ENCODE measurements at regions not wholly inside any gene's neighbourhood (a gene's known extent, or its start where the extent isn't known, plus 50 kb on each side); places are given as distances from the start of the nearest gene placed in this dataset.
"Not testable (repeated sequence)": the region's sequence is repeated elsewhere in the genome, so short reads cannot be mapped to it uniquely, and the experiment has no call there.

GRCh38 chr18:65671621-65672415, 79.0 kb upstream of the CDH7 start:
- WGBS, 4 donors, result 84 to 90% (median 85%) methylated on average over 14 to 17 of the region's 17 CpGs
- no peak for TF ChIP-seq CTCF (IDR thresholded peaks at IDR 0.05)
- no peak for TF ChIP-seq POLR2A (IDR thresholded peaks at IDR 0.05)
- intact Hi-C loops (cut with DNase I), result no loop called here

GRCh38 chr18:65670145-65670544, 80.7 kb upstream of the CDH7 start:
- H3K36me3 ChIP-seq (replicated peaks in 1 of 2); H3K4me1 ChIP-seq (replicated peaks in 1 of 2); H3K4me3 ChIP-seq; H3K27me3 ChIP-seq; H3K27ac ChIP-seq; intact Hi-C loops (cut with DNase I); H3K9me3 ChIP-seq (replicated peaks in 1 of 3); DNase-seq: not testable (repeated sequence)
- WGBS, 4 donors, result 74 to 88% (median 80%) methylated on average over 3 of the region's 3 CpGs

More at GRCh38 chr18:65671621-65672415, 79.0 kb upstream of the CDH7 start:
- Histone ChIP-seq H3K36me3 (replicated peaks in 1 of 2) (no peaks in the 10 kb centered on the region), H3K9me3 (replicated peaks in 1 of 3) (no peaks in the 10 kb centered on the region), H3K4me3 (no peak overlapping the region), H3K27ac (no peak overlapping the region), H3K4me1 (replicated peaks in 1 of 2) (no peaks in the 10 kb centered on the region), H3K27me3 (no peaks in the 10 kb centered on the region)
- no peak for DNase-seq

- Histone ChIP-seq H3K4me3 (no peak overlapping the region), H3K27ac (no peak overlapping the region), H3K36me3 (replicated peaks in 1 of 2) (no peaks in the 10 kb centered on the region), H3K9me3 (replicated peaks in 1 of 3) (no peaks in the 10 kb centered on the region), H3K27me3 (no peaks in the 10 kb centered on the region), H3K4me1 (replicated peaks in 1 of 2) (no peaks in the 10 kb centered on the region)
- no peak for DNase-seq
- WGBS, 4 donors, result 28 to 54% (median 47%) methylated on average over 1 of the region's 1 CpG
- intact Hi-C loops (cut with DNase I), result no loop called here
- TF ChIP-seq POLR2A (IDR thresholded peaks at IDR 0.05) (no peak), CTCF (IDR thresholded peaks at IDR 0.05) (no peak)
These were observed 89.4 kb upstream of the CDH7 start for GRCh38 chr18:65661391-65661790.

- WGBS, 4 donors, result 75 to 100% (median 92%) methylated on average over 1 of the region's 1 CpG
These were observed 90.9 kb upstream of the CDH7 start for GRCh38 chr18:65659912-65660311.

More at GRCh38 chr18:65659912-65660311, 90.9 kb upstream of the CDH7 start:
- no peak overlapping the region for H3K27ac ChIP-seq
- no peaks in the 10 kb centered on the region for H3K36me3 ChIP-seq (replicated peaks in 1 of 2)
- no peak overlapping the region for H3K4me3 ChIP-seq
- no peak for TF ChIP-seq CTCF (IDR thresholded peaks at IDR 0.05)
- no peak for TF ChIP-seq POLR2A (IDR thresholded peaks at IDR 0.05)
- no peaks in the 10 kb centered on the region for H3K9me3 ChIP-seq (replicated peaks in 1 of 3)
- intact Hi-C loops (cut with DNase I), result no loop called here
- H3K4me1 ChIP-seq (replicated peaks in 1 of 2), result no peaks in the 10 kb centered on the region
- no peaks in the 10 kb centered on the region for H3K27me3 ChIP-seq
- no peak for DNase-seq

Data from adrenal gland (tissue), 9 donors.